ENCODE measurements at regions not wholly inside any gene's neighbourhood (a gene's known extent, or its start where the extent isn't known, plus 50 kb on each side); places are given as distances from the start of the nearest gene placed in this dataset.
A peak's percentile ranks its signal among the peaks of the same experiment; 100 is the strongest.
"Not testable (repeated sequence)": the region's sequence is repeated elsewhere in the genome, so short reads cannot be mapped to it uniquely, and the experiment has no call there.

DNA sequence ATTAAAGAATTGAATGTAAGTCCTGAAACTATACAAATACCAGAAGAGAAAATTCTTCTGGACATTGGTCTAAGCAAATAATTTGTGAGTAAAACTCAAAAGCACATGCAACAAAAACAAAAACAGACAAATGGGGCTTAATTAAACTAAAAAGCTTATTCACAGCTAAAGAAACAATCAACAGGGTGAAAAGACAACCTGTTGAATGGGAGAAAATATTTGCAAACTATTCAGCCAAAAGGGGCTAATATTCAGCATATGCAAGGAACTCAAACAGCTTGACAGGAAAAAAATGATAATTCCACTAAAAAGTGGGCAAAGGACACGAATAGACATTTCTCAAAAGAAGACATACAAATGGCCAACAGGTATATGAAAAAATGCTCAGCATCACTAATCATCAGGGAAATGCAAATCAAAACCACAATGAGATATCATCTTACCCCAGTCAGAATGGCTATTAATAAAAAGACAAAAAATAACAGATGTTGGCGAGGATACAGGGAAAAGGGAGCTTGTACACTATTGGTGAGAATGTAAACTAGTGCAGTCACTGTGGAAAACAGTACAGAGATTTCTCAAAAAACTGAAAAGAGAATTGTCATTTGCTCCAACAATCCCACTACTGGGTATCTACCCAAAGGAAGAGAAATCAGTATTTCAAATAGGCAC is 177.5 kb upstream of the RTL1 start:
- no peak for DNase-seq (ENCODE audit: low read depth)

DNA sequence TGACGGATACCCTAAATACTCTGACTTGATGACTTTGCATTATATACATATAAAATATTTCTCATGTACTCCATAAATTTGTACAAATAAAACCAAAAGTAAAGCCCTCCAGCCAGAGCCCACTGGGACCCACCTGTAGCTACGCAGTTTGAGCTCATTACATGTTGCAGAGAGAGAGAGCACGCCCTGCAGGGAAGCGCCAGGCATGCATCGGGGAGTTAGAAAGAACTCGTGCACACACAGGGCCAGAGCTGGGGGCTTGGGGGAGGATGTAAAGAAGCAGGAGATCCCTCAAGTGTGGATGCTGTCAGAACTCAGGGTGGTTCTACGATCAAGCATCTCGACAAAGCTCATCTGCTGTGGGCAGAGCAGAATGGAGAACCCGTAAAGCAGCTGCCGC is 178.5 kb upstream of the RTL1 start:
- no peak for DNase-seq (ENCODE audit: low read depth)

DNA sequence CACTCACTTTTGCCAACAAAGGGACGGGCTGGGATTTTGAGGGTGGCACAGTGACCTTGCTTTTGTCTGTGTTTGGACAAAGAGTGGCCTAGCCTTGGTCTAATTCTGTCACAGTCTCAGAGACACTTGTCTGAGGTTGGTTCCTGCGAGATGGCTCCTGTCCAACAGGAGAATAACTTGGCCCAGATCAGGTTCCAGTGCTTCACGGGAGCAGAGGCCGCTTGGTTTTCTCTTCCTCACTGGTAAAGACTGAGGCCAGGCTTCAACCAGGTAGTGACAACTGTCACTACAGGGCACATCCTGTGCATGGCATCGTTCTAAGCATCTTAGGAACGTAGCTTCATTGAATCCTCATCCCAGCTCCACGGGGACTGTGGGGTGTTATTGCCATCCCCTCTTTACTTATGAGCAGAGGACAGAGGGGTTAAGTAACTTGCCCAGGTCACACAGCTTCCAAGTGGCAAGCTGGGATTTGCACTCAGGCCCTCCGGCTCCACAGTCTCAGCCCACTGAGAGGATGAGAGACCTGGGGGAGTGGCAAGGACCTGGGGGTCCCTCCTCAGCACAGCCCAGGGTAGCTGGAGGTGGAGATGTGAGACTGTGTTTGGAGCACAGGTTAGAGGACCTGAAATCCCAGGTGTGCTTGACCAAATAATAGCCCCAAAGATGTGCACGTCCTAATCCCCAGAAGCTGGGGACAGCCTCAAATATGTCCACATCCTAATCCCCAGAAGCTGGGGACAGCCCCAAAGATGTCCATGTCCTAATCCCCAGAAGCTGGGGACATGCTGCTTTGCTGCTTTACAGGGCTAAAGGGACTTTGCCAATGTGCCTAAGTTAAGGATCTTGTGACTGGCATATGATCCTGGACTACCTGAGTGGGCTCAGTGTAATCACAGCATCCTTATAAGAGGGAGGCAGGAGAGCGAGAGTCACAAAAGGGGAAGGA is 179.2 kb upstream of the RTL1 start:
- no peak for DNase-seq (ENCODE audit: low read depth)

GRCh38 chr14:101083564-101084435 is 180.3 kb upstream of the RTL1 start:
- DNase-seq (ENCODE audit: low read depth) = no peak

DNA sequence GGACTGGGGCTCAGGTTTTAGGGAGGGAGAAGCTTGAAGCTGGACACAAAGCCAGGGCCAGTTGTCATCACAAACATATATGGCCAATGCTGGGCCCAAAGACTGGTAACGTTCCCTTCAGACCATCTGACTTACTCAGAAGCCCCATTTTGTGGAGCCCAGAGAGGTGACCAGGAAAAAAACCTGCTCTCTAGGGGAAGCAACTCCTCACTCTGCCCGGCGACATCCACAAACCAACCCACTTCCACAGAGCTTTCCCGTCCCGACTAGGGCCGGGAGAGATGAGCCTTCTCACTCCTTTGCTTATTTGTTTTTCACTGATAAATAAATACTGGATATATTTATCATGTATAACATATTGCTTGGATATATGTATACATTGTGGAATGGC is 180.9 kb upstream of the RTL1 start:
- no peak for DNase-seq (ENCODE audit: low read depth)

DNA sequence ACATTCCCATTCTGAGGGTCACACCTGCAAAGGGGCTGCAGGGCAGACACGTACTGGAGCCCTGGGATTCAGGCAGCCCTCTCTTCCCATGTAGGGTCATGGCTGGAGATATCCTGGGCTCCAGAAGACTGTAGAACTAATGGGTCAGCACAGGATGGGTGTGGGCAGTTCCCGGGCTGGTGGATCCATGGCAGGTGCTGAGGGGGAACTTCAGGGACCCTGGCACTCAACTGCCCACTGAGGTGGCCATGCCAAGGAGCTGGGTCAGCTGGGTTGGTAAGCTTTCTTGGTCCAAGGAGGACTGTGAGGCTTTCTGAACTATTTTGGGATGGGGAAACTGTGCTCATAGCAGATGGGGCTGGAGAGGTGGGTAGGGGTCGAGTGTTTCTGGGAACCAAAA is 183.4 kb upstream of the RTL1 start:
- no peak for DNase-seq (ENCODE audit: low read depth)

- peak; percentile 29 for DNase-seq (ENCODE audit: low read depth)
Measured at GRCh38 chr14:101087614-101088394, 184.3 kb upstream of the RTL1 start.

GRCh38 chr14:101088395-101088667 is 184.8 kb upstream of the RTL1 start:
- DNase-seq (ENCODE audit: low read depth) = no peak

DNA sequence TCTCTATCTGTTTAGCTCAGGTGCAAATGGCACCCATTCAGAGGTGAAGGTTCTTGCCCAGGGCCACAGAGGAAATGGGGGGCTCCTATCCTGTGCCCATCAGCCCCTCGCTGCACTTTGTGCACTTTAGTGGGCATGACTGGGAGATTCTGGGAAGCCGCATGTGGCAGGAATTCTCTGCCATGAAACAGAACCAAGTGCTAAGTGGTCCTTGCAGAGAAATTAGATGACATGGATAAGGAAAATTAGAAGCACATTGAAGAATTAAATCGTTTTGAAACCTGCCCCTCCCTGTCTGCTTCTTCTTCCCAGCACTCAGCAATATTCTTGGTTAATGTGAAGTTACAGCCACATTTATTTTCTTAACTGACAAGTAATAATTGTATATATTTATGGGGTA is 185.2 kb upstream of the RTL1 start:
- DNase-seq (ENCODE audit: low read depth) = no peak

DNA sequence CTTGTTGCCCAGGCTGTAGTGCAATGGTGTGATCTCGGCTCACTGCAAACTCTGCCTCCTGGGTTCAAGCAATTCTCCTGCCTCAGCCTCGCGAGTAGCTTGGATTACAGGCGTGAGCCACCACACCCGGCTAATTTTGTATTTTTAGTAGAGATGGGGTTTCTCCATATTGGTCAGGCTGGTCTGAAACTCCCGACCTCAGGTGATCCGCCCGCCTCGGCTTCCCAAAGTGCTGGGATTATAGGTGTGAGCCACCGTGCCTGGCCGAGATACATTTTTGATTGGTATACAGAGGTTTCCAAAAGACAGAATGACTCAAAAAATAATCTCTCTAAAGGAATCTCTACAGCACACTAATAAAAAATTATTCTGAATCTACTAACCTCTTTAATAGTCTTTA is 187.0 kb upstream of the RTL1 start:
- not testable (repeated sequence) for DNase-seq (ENCODE audit: low read depth)

GRCh38 chr14:101090976-101091375 is 187.5 kb upstream of the RTL1 start:
- DNase-seq (ENCODE audit: low read depth) = no peak

GRCh38 chr14:101094916-101095315 is 191.4 kb upstream of the RTL1 start:
- not testable (repeated sequence) for DNase-seq (ENCODE audit: low read depth)

DNA sequence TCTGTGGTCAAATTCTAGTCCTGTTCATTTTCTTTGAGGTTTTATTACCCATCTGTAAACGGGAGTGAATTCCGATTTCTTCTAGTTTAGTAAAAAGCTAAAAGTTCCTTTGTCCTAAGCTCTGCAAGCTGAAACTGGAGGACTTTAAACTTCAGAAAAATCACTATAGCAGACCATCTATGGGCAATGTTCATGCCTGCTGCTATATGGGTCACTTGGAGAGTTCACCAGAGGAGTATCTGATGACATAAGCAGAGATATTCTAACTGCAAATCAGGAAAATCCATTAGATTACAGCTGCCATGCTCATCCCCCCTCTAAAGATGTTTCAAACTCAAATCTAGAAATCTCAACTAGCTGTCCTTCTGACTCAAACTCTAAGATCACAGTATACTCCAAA is 193.0 kb upstream of the RTL1 start:
- no peak for DNase-seq (ENCODE audit: low read depth)

GRCh38 chr14:101097109-101097793 is 193.7 kb upstream of the RTL1 start:
- DNase-seq (ENCODE audit: low read depth) = no peak

DNA sequence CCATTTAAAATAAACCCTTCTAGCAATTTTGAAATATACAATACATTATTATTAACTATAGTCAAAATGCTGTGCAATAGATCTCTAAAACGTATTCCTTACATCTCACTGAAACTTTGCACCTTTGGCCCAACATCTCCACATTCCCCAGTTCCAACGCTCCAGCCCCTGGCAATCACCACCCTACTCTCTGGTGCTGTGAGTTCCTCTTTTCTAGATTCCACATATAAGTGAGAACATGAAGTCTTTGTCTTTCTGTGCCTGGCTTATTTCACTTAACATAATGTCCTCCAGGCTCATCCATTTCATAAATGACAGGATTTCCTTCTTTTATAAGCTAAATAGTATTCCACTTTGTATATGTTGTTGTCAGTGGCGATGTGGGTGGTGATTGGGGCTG is 194.7 kb upstream of the RTL1 start:
- no peak for DNase-seq (ENCODE audit: low read depth)

- DNase-seq (ENCODE audit: low read depth) = no peak
Measured at GRCh38 chr14:101098641-101099040, 195.1 kb upstream of the RTL1 start.

DNA sequence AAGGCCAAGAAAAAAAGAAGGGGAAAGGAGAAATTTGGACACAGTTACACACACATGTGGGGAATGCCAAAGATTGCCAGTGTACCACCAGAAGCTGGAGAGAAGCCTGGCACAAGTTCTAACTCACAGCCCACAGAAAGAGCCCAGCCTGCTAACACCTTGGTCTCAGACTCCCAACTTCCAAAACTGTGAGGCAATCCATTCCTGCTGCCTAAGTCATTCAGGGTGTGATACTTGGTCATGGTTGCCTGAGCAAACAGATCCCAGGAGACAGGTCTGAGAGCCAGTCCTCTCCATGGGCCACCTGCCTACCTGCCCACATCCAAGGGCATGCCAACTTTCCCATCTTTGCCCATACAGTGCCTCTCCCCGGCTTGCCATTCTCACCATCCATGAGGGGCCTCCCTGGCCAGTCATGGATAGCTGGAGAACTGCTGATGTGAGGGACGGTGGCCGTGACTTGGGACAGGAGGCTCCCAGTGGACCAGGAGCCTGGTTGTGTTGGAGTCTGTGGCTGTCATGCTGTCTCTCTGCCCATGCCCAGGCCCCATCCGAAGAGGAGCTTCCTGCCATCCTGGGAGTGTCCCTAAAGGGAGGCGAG is 198.0 kb upstream of the RTL1 start:
- no peak for DNase-seq (ENCODE audit: low read depth)

DNA sequence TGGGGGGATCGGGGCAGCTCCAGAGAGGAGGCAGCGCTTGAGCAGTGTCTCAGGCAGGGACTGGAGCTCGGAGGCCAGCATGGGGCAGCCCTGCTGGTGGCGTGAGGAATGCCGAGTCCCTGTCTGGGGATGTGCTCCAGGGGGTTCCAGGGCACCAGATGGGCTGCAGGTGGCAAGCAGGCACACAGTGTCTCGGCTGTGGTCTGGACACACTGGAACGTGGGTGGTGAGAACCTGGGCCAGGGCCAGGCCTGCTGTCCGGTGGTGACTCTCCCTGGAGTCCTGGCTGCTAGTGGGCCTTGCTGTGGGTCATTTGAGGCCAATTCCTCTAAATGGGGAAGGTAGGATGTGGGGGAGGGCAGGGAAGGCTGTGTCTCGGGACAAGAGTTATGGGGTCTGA is 199.4 kb upstream of the RTL1 start:
- DNase-seq (ENCODE audit: low read depth) = no peak

DNA sequence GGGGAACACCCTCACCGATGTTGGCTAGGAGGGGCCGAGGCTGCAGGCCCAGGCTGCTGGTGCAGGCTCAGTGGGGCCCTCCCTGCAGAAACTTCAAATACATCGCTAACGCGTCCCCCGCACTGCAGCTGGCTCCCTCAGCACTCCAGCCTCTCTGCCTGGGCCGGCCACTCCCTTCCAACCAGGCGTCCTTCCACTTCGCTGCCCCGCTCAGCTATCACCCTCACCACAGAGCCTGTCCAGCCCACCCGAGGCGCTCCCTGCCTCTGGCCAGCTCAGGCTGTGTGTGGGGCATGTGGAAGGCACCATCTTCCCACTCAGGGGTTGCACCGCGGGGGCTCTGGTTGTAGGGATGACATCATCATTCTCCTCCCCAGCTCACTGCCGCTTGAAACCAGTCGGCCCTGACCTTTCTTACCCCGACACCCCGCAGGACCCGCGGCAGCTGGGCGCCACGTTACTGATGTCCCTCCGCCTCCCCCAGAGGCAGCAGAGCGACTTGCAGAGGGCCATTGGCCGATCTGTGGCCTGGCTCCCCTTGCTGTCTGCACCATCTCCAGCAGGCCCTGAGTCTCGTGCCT is 199.9 kb upstream of the RTL1 start:
- no peak for DNase-seq (ENCODE audit: low read depth)

- no peak for DNase-seq (ENCODE audit: low read depth)
Measured at GRCh38 chr14:101104485-101104884, 201.0 kb upstream of the RTL1 start.

- no peak for DNase-seq (ENCODE audit: low read depth)
Measured at GRCh38 chr14:101105045-101105444, 201.5 kb upstream of the RTL1 start.
